OCI-LY3 (cell line): ENCODE measurements at regions not wholly inside any gene's neighbourhood (a gene's known extent, or its start where the extent isn't known, plus 50 kb on each side); places are given as distances from the start of the nearest gene placed in this dataset.

Experiments
- H2AFZ ChIP-seq: fragments of 200-600, 300-600 bp; shearing (Covaris generic); 2 replicates; pipeline ENCODE4 v1.6.0; 2014; ENCODE audit warnings: antibody characterized with exemption, low read depth, low read length
- H3K27ac ChIP-seq: fragments of 200-600, 300-600 bp; sonication (generic); 2 replicates; pipeline ENCODE4 v1.5.1; 2014; ENCODE audit warnings: mild to moderate bottlenecking, low read length, moderate library complexity, mixed read lengths
- H3K27me3 ChIP-seq: fragments of 200-600, 300-600 bp; sonication (generic); 2 replicates; pipeline ENCODE4 v1.6.1; 2014; ENCODE audit warnings: low read depth, low read length, mixed read lengths
- H3K36me3 ChIP-seq: fragments of 200-600, 300-600 bp; sonication (generic); replicated peaks from 2 replicates; pipeline ENCODE3; 2014; ENCODE audit warnings: low read depth, low read length, mixed read lengths
- H3K4me1 ChIP-seq: fragments of 300-600, 200-600 bp; sonication (generic); 2 replicates; pipeline ENCODE4 v1.6.1; 2014; ENCODE audit warnings: low read length, mixed read lengths
- H3K4me2 ChIP-seq: fragments of 200-600, 300-600 bp; sonication (generic); 2 replicates; pipeline ENCODE4 v1.6.1; 2014; ENCODE audit warnings: low read length, mixed read lengths
- H3K4me3 ChIP-seq: fragments of 300-600, 200-600 bp; sonication (generic); 2 replicates; pipeline ENCODE4 v1.5.1; 2014; ENCODE audit warnings: antibody characterized with exemption, mild to moderate bottlenecking, low read length, moderate library complexity
- H3K79me2 ChIP-seq: fragments of 300-600, 200-600 bp; shearing (Covaris generic); 2 replicates; pipeline ENCODE4 v1.6.1; 2014; ENCODE audit warnings: mild to moderate bottlenecking, low read length, mixed read lengths
- H3K9ac ChIP-seq: fragments of 300-600, 200-600 bp; shearing (Covaris generic); 2 replicates; pipeline ENCODE4 v1.6.0; 2014; ENCODE audit warnings: mild to moderate bottlenecking, low read length, moderate library complexity
- H3K9me3 ChIP-seq: fragments of 200-600, 300-600 bp; shearing (Covaris generic); 2 replicates; pipeline ENCODE4 v1.6.1; 2014; ENCODE audit warnings: low read length, mixed read lengths; ENCODE audit not compliant: insufficient read depth
- H4K20me1 ChIP-seq: fragments of 200-600, 300-600 bp; sonication (generic); 2 replicates; pipeline ENCODE4 v1.6.1; 2016; ENCODE audit warnings: low read length, mixed read lengths; ENCODE audit not compliant: insufficient read depth
- CTCF ChIP-seq: fragments of 200-600, 300-600 bp; sonication (generic); IDR thresholded peaks from 2 replicates; pipeline ENCODE4 v1.5.1; 2014; ENCODE audit warnings: antibody characterized with exemption, low read length, low read depth
- EZH2phosphoT487 ChIP-seq: fragments of 200-600 bp; shearing (Covaris generic); IDR thresholded peaks from 2 replicates; pipeline ENCODE4 v1.6.1; 2018; ENCODE audit warnings: antibody characterized with exemption, mixed run types, low read depth

GRCh38 chr2:205889114-205889513 is 196.9 kb downstream of the INO80D start:
- no peak overlapping the region for H3K4me3 ChIP-seq
- H3K27ac ChIP-seq: no peak overlapping the region
- H3K27me3 ChIP-seq: no peaks in the 10 kb centered on the region
- no peaks in the 10 kb centered on the region for H4K20me1 ChIP-seq
- no peaks in the 10 kb centered on the region for H3K36me3 ChIP-seq
- H3K79me2 ChIP-seq: no peaks in the 10 kb centered on the region
- H3K4me1 ChIP-seq: peaks cover 3% of the 10 kb centered on the region; the same call in 1 of the 2 replicates
- no peak for TF ChIP-seq CTCF
- TF ChIP-seq EZH2phosphoT487: no peak
- H3K9ac ChIP-seq: no peak overlapping the region
- no peak overlapping the region for H3K4me2 ChIP-seq
- no peaks in the 10 kb centered on the region for H3K9me3 ChIP-seq
- H2AFZ ChIP-seq: no peak overlapping the region

DNA sequence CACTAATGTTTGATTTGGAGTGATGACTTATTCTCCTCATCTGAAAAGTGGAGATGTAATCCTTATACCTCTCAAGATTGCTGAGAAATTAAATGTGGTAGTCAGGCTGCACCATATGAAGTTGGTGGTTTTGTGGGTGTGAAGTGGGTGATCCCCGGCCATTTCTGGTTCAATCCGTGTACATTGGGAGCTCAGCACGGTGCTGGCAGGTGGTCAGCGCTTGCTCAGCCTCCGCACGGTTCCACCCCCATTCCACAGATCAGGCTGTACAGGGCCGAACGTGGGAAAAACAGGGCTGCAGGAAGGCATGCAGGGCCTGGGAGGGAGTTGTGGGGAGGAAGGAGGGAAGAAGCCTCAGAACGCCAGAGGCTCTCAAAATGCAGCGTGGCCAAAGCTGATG is 198.3 kb downstream of the INO80D start:
- H3K9me3 ChIP-seq: no peaks in the 10 kb centered on the region
- H3K4me1 ChIP-seq: peaks cover 3% of the 10 kb centered on the region; the same call in 1 of the 2 replicates
- no peaks in the 10 kb centered on the region for H4K20me1 ChIP-seq
- no peaks in the 10 kb centered on the region for H3K79me2 ChIP-seq
- TF ChIP-seq CTCF (no peak), EZH2phosphoT487 (no peak)
- H3K27me3 ChIP-seq: no peaks in the 10 kb centered on the region; the same call in 1 of the 2 replicates
- no peak overlapping the region for H3K27ac ChIP-seq
- no peak overlapping the region for H2AFZ ChIP-seq
- no peak overlapping the region for H3K4me2 ChIP-seq
- no peak overlapping the region for H3K4me3 ChIP-seq
- H3K9ac ChIP-seq: no peak overlapping the region
- H3K36me3 ChIP-seq: no peaks in the 10 kb centered on the region

- Histone ChIP-seq H3K27ac (no peak overlapping the region), H3K9me3 (no peaks in the 10 kb centered on the region), H3K9ac (no peak overlapping the region), H3K4me3 (peak overlapping the region; percentile 39; the same call in 1 of the 2 replicates), H2AFZ (peak overlapping the region; percentile 69; the same call in 1 of the 2 replicates), H3K4me2 (peak overlapping the region; percentile 67), H3K36me3 (no peaks in the 10 kb centered on the region), H3K27me3 (peaks cover 8% of the 10 kb centered on the region), H3K4me1 (peaks cover 3% of the 10 kb centered on the region; the same call in 1 of the 2 replicates), H4K20me1 (no peaks in the 10 kb centered on the region), H3K79me2 (no peaks in the 10 kb centered on the region)
- TF ChIP-seq EZH2phosphoT487 (no peak), CTCF (peak; percentile 89)
Observed at GRCh38 chr2:205885492-205886099, 200.4 kb downstream of the INO80D start.

DNA sequence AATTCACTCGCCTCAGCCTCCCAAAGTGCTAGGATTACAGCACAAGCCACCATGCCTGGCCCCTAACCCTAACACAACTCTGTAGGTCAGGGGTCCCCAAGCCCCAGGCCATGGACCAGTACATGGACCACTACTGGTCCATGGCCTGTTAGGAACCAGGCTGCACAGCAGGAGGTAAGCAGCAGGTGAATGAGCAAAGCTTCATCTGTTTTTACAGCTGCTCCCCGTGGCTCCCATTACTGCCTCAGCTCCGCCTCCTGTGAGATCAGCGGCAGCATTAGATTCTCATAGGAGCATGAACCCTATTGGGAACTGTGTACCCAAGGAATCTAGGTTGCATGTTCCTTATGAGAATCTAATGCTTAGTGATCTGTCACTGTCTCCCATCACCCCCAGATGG is 201.7 kb downstream of the NRP2 start:
- Histone ChIP-seq H3K9me3 (no peaks in the 10 kb centered on the region), H3K36me3 (no peaks in the 10 kb centered on the region), H2AFZ (no peak overlapping the region), H3K27me3 (peaks cover 13% of the 10 kb centered on the region), H4K20me1 (no peaks in the 10 kb centered on the region), H3K27ac (no peak overlapping the region), H3K9ac (no peak overlapping the region), H3K4me3 (no peak overlapping the region), H3K79me2 (no peaks in the 10 kb centered on the region), H3K4me1 (peaks cover 14% of the 10 kb centered on the region), H3K4me2 (no peak overlapping the region)
- TF ChIP-seq EZH2phosphoT487 (no peak), CTCF (no peak)
